Neutrophil (primary cell): ENCODE measurements at regions not wholly inside any gene's neighbourhood (a gene's known extent, or its start where the extent isn't known, plus 50 kb on each side); places are given as distances from the start of the nearest gene placed in this dataset.

Source experiments
- H3K27ac ChIP-seq: fragments of 200-600 bp; sonication (generic); 2 replicates; pipeline ENCODE4 v1.5.1; 2016; ENCODE audit warnings: mild to moderate bottlenecking, moderate library complexity
- H3K27me3 ChIP-seq: fragments of 200-600 bp; sonication (generic); 2 replicates; pipeline ENCODE4 v1.6.0; 2016; ENCODE audit warnings: mild to moderate bottlenecking
- H3K36me3 ChIP-seq: fragments of 200-600 bp; sonication (generic); 2 replicates; pipeline ENCODE4 v1.5.1; 2017
- H3K4me1 ChIP-seq, 2 experiments: fragments of 200-600 bp in 1 of 2; sonication (generic) in 1 of 2; 1 replicate in 1 of 2; 2 replicates in 1 of 2; pipeline versions ENCODE4 v1.5.1 to v1.6.1; 2013 to 2016; ENCODE audit warnings: low read depth in 1 of 2, low read length in 1 of 2, mild to moderate bottlenecking in 1 of 2, moderate library complexity in 1 of 2; ENCODE audit not compliant: control insufficient read depth in 1 of 2, insufficient read depth in 1 of 2
- H3K4me3 ChIP-seq, 2 experiments: fragments of 200-600 bp in 1 of 2; sonication (generic) in 1 of 2; 1 replicate in 1 of 2; 2 replicates in 1 of 2; pipeline ENCODE4 v1.5.1; 2013 to 2016; ENCODE audit warnings: low read depth in 1 of 2, low read length in 1 of 2, mild to moderate bottlenecking in 1 of 2, moderate library complexity in 1 of 2
- H3K9me3 ChIP-seq: fragments of 200-600 bp; sonication (generic); 2 replicates; pipeline ENCODE4 v1.5.1; 2016
- CTCF ChIP-seq: fragments of 200-600 bp; sonication (generic); IDR thresholded peaks from 2 replicates; pipeline ENCODE4 v1.5.1; 2016; ENCODE audit warnings: antibody characterized with exemption

GRCh38 chr9:118324706-118325105 lies 620.5 kb downstream of the TLR4 start:
- no peaks in the 10 kb centered on the region for H3K27me3 ChIP-seq
- H3K36me3 ChIP-seq = no peaks in the 10 kb centered on the region
- no peak overlapping the region for H3K27ac ChIP-seq
- no peaks in the 10 kb centered on the region for H3K4me1 ChIP-seq
- no peaks in the 10 kb centered on the region for H3K9me3 ChIP-seq
- TF ChIP-seq CTCF = no peak
- H3K4me3 ChIP-seq = no peak overlapping the region

GRCh38 chr9:118325757-118326156 lies 621.6 kb downstream of the TLR4 start:
- TF ChIP-seq CTCF = no peak
- H3K36me3 ChIP-seq = no peaks in the 10 kb centered on the region

GRCh38 chr9:118326326-118326725 lies 622.1 kb downstream of the TLR4 start:
- H3K27me3 ChIP-seq = no peaks in the 10 kb centered on the region
- TF ChIP-seq CTCF = no peak
- no peak overlapping the region for H3K4me3 ChIP-seq
- H3K36me3 ChIP-seq = no peaks in the 10 kb centered on the region
- no peaks in the 10 kb centered on the region for H3K4me1 ChIP-seq
- H3K27ac ChIP-seq = no peak overlapping the region
- H3K9me3 ChIP-seq = no peaks in the 10 kb centered on the region

More at GRCh38 chr9:118325757-118326156, 621.6 kb downstream of the TLR4 start:
- no peaks in the 10 kb centered on the region for H3K4me1 ChIP-seq
- no peaks in the 10 kb centered on the region for H3K27me3 ChIP-seq
- H3K4me3 ChIP-seq = no peak overlapping the region
- no peaks in the 10 kb centered on the region for H3K9me3 ChIP-seq
- H3K27ac ChIP-seq = no peak overlapping the region

- TF ChIP-seq CTCF = no peak
- H3K36me3 ChIP-seq = no peaks in the 10 kb centered on the region
- H3K27ac ChIP-seq = no peak overlapping the region
- H3K4me3 ChIP-seq = no peak overlapping the region
- H3K4me1 ChIP-seq = no peaks in the 10 kb centered on the region
- H3K9me3 ChIP-seq = no peaks in the 10 kb centered on the region
- no peaks in the 10 kb centered on the region for H3K27me3 ChIP-seq
These were observed 626.2 kb downstream of the TLR4 start for GRCh38 chr9:118330191-118330986.

- no peak for TF ChIP-seq CTCF
- no peaks in the 10 kb centered on the region for H3K4me1 ChIP-seq
- H3K27me3 ChIP-seq = no peaks in the 10 kb centered on the region
- H3K9me3 ChIP-seq = no peaks in the 10 kb centered on the region
- H3K27ac ChIP-seq = no peak overlapping the region
- no peak overlapping the region for H3K4me3 ChIP-seq
- no peaks in the 10 kb centered on the region for H3K36me3 ChIP-seq
These were observed 627.4 kb downstream of the TLR4 start for GRCh38 chr9:118331622-118332045.
